ENCODE measurements at regions not wholly inside any gene's neighbourhood (a gene's known extent, or its start where the extent isn't known, plus 50 kb on each side); places are given as distances from the start of the nearest gene placed in this dataset.

DNA sequence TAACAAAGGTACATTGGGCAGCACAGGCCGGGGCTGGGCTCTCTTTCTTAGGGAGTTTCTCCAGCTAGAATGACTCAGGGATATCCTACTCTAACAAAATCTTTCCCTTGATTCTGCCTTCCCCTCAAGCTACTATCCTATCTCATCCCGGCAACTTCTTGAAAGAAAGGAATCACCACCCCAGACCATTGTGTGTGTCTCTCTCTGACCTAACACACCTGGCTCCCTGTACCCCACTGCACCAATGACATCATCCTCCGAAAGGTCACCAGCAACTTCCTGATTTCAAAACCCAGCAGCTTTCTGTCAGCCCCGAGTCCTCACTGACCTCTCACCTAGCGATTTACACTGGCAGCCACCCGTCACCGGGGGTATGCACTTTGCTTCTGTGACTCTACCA, 72.1 kb upstream of the MAP4K4 start:
- no peaks in the 10 kb centered on the region for H3K36me3 ChIP-seq (ENCODE audit: insufficient read depth, low read length)
- no peak overlapping the region for H3K4me3 ChIP-seq
- H3K9me3 ChIP-seq (ENCODE audit: low read depth, low read length), result no peaks in the 10 kb centered on the region
- H3K9ac ChIP-seq (ENCODE audit: insufficient read length), result no peak overlapping the region
- TF ChIP-seq POLR2AphosphoS5 (IDR thresholded peaks at IDR 0.05; ENCODE audit: borderline replicate concordance, low read depth, low read length) (no peak), EZH2 (IDR thresholded peaks at IDR 0.05) (no peak), FOXP2 (optimal IDR thresholded peaks at IDR 0.05; ENCODE audit: control extremely low read depth, extremely low read length, insufficient read depth) (no peak)
- no peak overlapping the region for H3K27ac ChIP-seq
- no peak for DNase-seq (ENCODE audit: low read depth, low spot score)

DNA sequence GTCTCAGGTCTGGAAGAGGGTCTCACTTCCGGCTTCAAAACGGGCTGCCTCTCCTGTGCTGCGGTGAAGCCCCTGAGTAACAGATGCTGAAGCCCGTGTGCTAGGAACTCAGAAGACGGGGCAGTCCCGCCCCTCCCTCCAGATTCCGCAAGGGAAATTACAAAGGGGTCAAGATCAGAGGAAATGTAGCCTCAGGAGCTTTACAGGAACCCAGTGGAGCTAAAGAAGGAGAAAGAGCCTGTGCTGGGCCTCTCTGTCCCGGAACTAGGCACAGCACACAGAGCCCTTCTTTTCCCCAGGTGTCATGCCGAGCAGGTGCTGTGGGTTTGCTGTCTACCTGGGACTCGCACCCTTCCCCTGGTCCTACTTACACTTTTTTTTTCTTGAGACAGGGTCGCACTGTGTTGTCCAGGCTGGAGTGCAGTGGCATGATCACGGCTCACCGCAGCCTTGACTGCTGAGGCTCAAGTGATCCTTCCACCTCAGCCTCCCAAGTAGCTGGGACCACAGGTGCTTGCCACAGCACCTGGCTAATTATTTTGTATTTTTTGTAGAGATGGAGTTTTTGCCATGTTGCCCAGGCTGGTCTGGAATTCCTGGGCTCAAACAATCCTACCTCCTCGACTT, 72.7 kb upstream of the MAP4K4 start:
- no peak overlapping the region for H3K4me3 ChIP-seq
- H3K9me3 ChIP-seq (ENCODE audit: low read depth, low read length), result no peaks in the 10 kb centered on the region
- H3K36me3 ChIP-seq (ENCODE audit: insufficient read depth, low read length), result no peaks in the 10 kb centered on the region
- no peak overlapping the region for H3K27ac ChIP-seq
- no peak for TF ChIP-seq POLR2AphosphoS5 (IDR thresholded peaks at IDR 0.05; ENCODE audit: borderline replicate concordance, low read depth, low read length)
- no peak for TF ChIP-seq FOXP2 (optimal IDR thresholded peaks at IDR 0.05; ENCODE audit: control extremely low read depth, extremely low read length, insufficient read depth)
- no peak for TF ChIP-seq EZH2 (IDR thresholded peaks at IDR 0.05)
- DNase-seq (ENCODE audit: low read depth, low spot score), result no peak
- no peak overlapping the region for H3K9ac ChIP-seq (ENCODE audit: insufficient read length)

DNA sequence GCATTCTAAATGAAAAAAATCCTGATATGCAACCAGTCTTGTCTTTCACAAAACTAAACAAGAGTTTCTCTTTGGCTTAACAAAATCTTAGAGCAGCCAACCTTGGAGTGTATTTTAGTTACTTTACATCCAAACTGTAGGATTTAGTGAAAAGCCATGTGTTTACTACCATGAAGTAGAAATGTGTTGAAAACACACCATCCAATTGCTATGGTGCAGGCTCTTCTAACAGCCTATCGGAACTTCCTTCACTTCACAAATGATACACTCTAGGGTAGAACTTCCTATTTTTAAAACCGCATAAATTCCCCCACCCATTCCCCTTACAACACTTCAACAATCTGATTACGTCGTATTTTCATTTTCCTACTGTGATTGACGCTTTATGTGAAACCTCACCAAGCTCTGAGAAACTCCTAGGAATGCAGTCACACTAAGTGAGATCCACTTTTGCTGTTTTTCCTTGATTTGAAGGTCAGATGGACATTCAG, 74.4 kb upstream of the MAP4K4 start:
- Histone ChIP-seq H3K27ac (no peak overlapping the region), H3K9ac (ENCODE audit: insufficient read length) (no peak overlapping the region), H3K9me3 (ENCODE audit: low read depth, low read length) (no peaks in the 10 kb centered on the region), H3K4me3 (no peak overlapping the region), H3K36me3 (ENCODE audit: insufficient read depth, low read length) (no peaks in the 10 kb centered on the region)
- no peak for DNase-seq (ENCODE audit: low read depth, low spot score)
- TF ChIP-seq FOXP2 (optimal IDR thresholded peaks at IDR 0.05; ENCODE audit: control extremely low read depth, extremely low read length, insufficient read depth), result no peak
- TF ChIP-seq POLR2AphosphoS5 (IDR thresholded peaks at IDR 0.05; ENCODE audit: borderline replicate concordance, low read depth, low read length), result no peak
- TF ChIP-seq EZH2 (IDR thresholded peaks at IDR 0.05), result no peak

DNA sequence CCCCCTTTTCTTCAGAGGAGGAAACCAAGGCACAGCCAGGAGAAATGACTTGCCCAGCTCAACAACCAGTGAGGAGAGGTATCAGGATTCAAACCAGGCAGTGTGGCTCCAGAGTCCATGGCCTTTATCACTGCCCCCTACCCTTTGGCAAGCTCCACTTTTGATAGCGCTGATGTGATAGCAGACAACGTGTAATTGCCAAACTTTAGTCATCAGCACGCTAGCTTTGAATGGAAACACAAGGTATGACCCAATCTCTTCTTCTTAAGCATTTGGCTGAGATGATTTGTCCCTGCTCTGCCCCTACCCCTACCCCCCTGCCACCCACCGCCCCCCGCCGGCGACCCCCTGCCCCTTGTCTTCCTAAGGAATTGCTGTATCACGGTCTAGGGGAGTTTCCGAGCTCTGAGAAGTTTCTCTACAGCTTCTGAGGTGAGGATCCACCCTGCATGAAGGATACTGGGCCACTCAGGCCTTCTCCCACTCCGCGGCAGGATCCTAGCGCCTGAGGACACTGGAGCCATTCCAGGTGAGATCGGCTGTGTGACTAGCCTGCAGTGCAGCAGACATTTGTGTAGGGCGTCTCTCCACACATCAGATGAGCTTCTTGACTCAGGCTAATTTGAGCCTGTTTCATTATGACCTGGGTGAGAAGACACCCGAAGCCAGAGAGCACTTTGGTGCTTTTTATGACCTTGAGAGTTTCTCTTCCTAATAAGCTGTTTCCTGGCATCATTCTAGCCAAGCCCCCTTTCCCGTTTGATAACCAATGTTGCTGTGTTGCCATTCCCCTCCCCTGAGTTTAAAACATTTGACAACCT, 75.1 kb upstream of the MAP4K4 start:
- H3K9ac ChIP-seq (ENCODE audit: insufficient read length), result no peak overlapping the region
- no peak for DNase-seq (ENCODE audit: low read depth, low spot score)
- no peaks in the 10 kb centered on the region for H3K9me3 ChIP-seq (ENCODE audit: low read depth, low read length)
- no peak for TF ChIP-seq FOXP2 (optimal IDR thresholded peaks at IDR 0.05; ENCODE audit: control extremely low read depth, extremely low read length, insufficient read depth)
- no peak for TF ChIP-seq EZH2 (IDR thresholded peaks at IDR 0.05)
- TF ChIP-seq POLR2AphosphoS5 (IDR thresholded peaks at IDR 0.05; ENCODE audit: borderline replicate concordance, low read depth, low read length), result no peak
- no peak overlapping the region for H3K27ac ChIP-seq
- no peaks in the 10 kb centered on the region for H3K36me3 ChIP-seq (ENCODE audit: insufficient read depth, low read length)
- H3K4me3 ChIP-seq, result no peak overlapping the region

DNA sequence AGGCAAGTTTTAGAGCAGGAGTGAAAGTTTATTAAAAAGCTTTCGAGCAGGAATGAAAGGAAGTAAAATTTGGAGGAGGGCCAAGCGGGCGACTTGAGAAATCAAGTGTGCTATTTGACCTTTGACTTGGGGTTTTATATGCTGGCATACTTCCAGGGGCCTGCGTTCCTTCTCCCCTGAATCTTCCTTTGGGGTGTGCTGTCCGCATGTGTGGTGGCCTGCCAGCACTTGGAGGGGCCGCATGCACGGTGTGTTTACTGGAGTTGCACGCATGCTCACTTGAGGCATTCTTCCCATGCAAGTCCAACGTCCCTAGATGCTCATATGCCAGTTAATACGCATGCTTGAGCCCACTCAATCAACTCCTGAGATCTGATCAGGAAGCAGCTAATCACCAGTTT, 78.3 kb upstream of the MAP4K4 start:
- no peak for DNase-seq (ENCODE audit: low read depth, low spot score)
- no peak for TF ChIP-seq EZH2 (IDR thresholded peaks at IDR 0.05)
- TF ChIP-seq POLR2AphosphoS5 (IDR thresholded peaks at IDR 0.05; ENCODE audit: borderline replicate concordance, low read depth, low read length), result no peak
- no peak for TF ChIP-seq FOXP2 (optimal IDR thresholded peaks at IDR 0.05; ENCODE audit: control extremely low read depth, extremely low read length, insufficient read depth)
- no peaks in the 10 kb centered on the region for H3K9me3 ChIP-seq (ENCODE audit: low read depth, low read length)
- H3K27ac ChIP-seq, result no peak overlapping the region
- H3K4me3 ChIP-seq, result no peak overlapping the region
- no peak overlapping the region for H3K9ac ChIP-seq (ENCODE audit: insufficient read length)
- no peaks in the 10 kb centered on the region for H3K36me3 ChIP-seq (ENCODE audit: insufficient read depth, low read length)

DNA sequence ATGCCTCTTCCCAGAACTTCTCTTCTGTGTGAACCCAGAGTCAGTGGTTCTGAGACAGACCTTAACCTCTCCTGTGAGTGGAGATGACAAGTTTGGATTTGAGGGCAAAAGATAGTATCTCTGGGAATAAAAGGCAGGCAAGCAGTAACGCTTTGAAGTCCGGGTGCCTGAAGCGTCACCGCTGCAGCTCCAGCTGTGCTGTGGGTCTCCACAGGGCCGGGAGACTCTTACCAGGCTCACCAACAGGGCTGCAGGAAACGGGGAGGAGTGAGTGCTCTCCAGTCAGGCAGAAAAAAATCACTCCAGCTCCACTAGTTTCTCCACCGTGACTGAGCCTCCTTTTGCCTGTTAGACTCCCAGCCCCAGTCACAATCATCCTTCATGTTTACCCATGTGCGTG, 79.7 kb upstream of the MAP4K4 start:
- H3K9ac ChIP-seq (ENCODE audit: insufficient read length), result no peak overlapping the region
- no peaks in the 10 kb centered on the region for H3K36me3 ChIP-seq (ENCODE audit: insufficient read depth, low read length)
- TF ChIP-seq EZH2 (IDR thresholded peaks at IDR 0.05), result no peak
- TF ChIP-seq FOXP2 (optimal IDR thresholded peaks at IDR 0.05; ENCODE audit: control extremely low read depth, extremely low read length, insufficient read depth), result no peak
- TF ChIP-seq POLR2AphosphoS5 (IDR thresholded peaks at IDR 0.05; ENCODE audit: borderline replicate concordance, low read depth, low read length), result no peak
- DNase-seq (ENCODE audit: low read depth, low spot score), result no peak
- H3K4me3 ChIP-seq, result no peak overlapping the region
- H3K9me3 ChIP-seq (ENCODE audit: low read depth, low read length), result no peaks in the 10 kb centered on the region
- no peak overlapping the region for H3K27ac ChIP-seq

DNA sequence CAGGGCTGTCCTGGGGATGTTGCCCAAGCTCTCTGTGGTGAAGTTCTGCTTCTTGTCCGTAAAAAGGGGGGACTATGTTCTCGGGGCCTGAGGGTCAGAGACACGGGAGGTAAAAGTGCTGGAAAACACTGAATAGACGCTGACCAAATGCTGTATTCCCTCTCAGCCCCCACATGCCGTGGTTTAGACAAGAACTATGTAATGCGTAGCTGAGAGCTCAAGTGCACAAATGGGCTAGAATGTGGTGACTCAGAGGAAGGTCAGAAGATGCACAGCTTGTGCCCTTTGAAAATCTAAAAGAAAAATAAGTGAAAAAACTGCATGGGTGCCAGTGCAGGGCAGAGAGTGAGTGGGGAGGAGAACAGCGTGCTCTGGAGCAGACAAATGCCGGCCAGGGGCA, 80.3 kb upstream of the MAP4K4 start:
- Histone ChIP-seq H3K4me3 (no peak overlapping the region), H3K36me3 (ENCODE audit: insufficient read depth, low read length) (no peaks in the 10 kb centered on the region), H3K27ac (no peak overlapping the region), H3K9me3 (ENCODE audit: low read depth, low read length) (no peaks in the 10 kb centered on the region), H3K9ac (ENCODE audit: insufficient read length) (no peak overlapping the region)
- no peak for DNase-seq (ENCODE audit: low read depth, low spot score)
- TF ChIP-seq POLR2AphosphoS5 (IDR thresholded peaks at IDR 0.05; ENCODE audit: borderline replicate concordance, low read depth, low read length) (no peak), FOXP2 (optimal IDR thresholded peaks at IDR 0.05; ENCODE audit: control extremely low read depth, extremely low read length, insufficient read depth) (no peak), EZH2 (IDR thresholded peaks at IDR 0.05) (no peak)

DNA sequence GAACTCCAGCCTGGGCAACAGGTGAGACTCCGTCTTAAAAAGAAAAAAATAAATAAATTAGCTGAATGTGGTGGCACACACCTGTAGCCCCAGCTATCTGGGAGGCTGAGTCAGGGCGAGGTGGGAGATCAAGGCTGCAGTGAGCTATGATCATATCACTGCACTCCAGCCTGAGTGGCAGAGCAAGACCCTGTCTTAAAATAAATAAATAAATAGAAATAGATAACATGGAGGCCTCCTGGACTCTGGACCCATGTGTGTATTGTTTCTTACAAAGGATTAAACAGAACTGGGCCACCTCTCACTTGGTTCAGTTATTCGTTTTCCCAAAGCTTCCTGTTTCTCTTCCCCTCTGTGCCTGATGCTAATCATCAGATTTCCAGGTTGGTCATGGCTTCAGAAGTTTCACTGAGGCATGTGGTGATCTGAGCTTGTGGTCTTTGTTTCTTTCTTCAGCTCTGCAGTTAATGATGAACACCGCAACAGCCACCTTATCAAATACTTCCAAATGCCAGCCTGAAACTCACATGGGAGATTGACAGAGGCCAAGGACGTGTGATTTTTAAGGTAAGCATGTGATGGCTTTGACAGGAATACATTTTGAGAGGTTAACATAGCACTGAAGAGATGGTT, 83.3 kb upstream of the MAP4K4 start:
- H3K9me3 ChIP-seq (ENCODE audit: low read depth, low read length), result no peaks in the 10 kb centered on the region
- no peaks in the 10 kb centered on the region for H3K36me3 ChIP-seq (ENCODE audit: insufficient read depth, low read length)
- H3K4me3 ChIP-seq, result no peak overlapping the region
- TF ChIP-seq POLR2AphosphoS5 (IDR thresholded peaks at IDR 0.05; ENCODE audit: borderline replicate concordance, low read depth, low read length), result no peak
- TF ChIP-seq EZH2 (IDR thresholded peaks at IDR 0.05), result no peak
- TF ChIP-seq FOXP2 (optimal IDR thresholded peaks at IDR 0.05; ENCODE audit: control extremely low read depth, extremely low read length, insufficient read depth), result no peak
- H3K27ac ChIP-seq, result no peak overlapping the region
- no peak overlapping the region for H3K9ac ChIP-seq (ENCODE audit: insufficient read length)
- DNase-seq (ENCODE audit: low read depth, low spot score), result no peak
